ENCODE measurements at regions not wholly inside any gene's neighbourhood (a gene's known extent, or its start where the extent isn't known, plus 50 kb on each side); places are given as distances from the start of the nearest gene placed in this dataset.

- no peak for TF ChIP-seq JUN (CRISPR knock-in tag; IDR thresholded peaks at IDR 0.05)
- TF ChIP-seq CREM (CRISPR knock-in tag; IDR thresholded peaks at IDR 0.05): no peak
- no peak for TF ChIP-seq CTCF (IDR thresholded peaks at IDR 0.05)
- TF ChIP-seq MAX (CRISPR knock-in tag; IDR thresholded peaks at IDR 0.05): no peak
- TF ChIP-seq NFATC4 (CRISPR knock-in tag; IDR thresholded peaks at IDR 0.05): no peak
- TF ChIP-seq ZBTB21 (CRISPR knock-in tag; IDR thresholded peaks at IDR 0.05; ENCODE audit: borderline replicate concordance): no peak
- TF ChIP-seq TEAD4 (CRISPR knock-in tag; IDR thresholded peaks at IDR 0.05): no peak
- TF ChIP-seq TP53 (CRISPR knock-in tag; IDR thresholded peaks at IDR 0.05): no peak
- TF ChIP-seq ZNF425 (CRISPR knock-in tag; conservative IDR thresholded peaks at IDR 0.05): no peak
Measured at GRCh38 chr13:40390401-40390916, 276.0 kb downstream of the FOXO1 start.
